GM23248 (cell line): ENCODE measurements at regions not wholly inside any gene's neighbourhood (a gene's known extent, or its start where the extent isn't known, plus 50 kb on each side); places are given as distances from the start of the nearest gene placed in this dataset.

ENCODE experiments used
- EZH2 ChIP-seq: fragments of 200-600 bp; sonication (generic); IDR thresholded peaks from 2 replicates; pipeline ENCODE4 v1.6.1; 2018; ENCODE audit warnings: antibody characterized with exemption, mild to moderate bottlenecking; ENCODE audit not compliant: insufficient read depth, poor library complexity, severe bottlenecking
- EZH2phosphoT487 ChIP-seq: fragments of 200-600 bp; sonication (generic); IDR thresholded peaks from 2 replicates; pipeline ENCODE4 v1.6.1; 2018; ENCODE audit warnings: antibody characterized with exemption, moderate library complexity, mild to moderate bottlenecking, low read depth; ENCODE audit not compliant: insufficient read depth

DNA sequence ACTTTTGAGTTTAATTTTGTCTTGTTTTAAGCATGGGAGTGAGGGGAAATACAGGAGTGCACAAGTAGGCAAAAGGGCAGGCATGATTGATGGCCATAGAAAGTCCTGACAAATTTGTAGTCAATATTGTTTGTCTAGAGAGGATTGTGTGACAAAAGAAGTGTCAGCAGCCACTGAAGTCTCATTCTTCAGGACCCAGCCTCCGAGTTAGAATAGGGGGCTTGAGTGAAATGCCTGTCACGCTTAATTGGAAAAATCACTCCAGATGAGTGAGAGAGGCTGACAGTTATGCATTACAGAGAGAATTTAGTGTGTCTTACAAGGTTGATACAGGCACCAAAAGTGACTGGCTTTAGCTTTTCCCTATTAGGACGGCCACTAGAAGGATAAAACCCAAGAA, 81.9 kb upstream of the RPS23 start:
- TF ChIP-seq EZH2phosphoT487: no peak
- no peak for TF ChIP-seq EZH2
